ENCODE measurements at regions not wholly inside any gene's neighbourhood (a gene's known extent, or its start where the extent isn't known, plus 50 kb on each side); places are given as distances from the start of the nearest gene placed in this dataset.

DNA sequence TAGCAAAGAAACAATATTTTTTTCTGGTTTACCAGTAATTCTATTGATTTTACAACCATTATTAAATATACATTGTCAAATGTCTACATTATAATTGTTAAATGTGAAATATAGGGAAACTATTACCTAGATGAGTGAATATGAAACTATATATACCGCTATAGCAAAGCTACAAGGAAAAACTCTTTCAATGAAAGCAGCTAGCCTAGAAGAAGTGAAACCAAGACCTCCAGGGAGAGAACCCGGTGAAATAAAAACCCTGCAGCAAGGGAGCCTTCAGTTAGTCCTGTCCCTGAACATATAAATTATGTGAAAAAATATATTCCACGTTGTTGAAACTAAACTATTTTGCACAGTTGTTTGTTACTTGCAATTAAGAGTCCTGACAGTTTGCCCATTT is 913.1 kb downstream of the EFNA5 start:
- Histone ChIP-seq H3K4me3 (no peak overlapping the region), H3K4me1 (replicated peaks) (no peaks in the 10 kb centered on the region), H3K9me3 (no peaks in the 10 kb centered on the region), H3K27ac (no peak overlapping the region), H3K27me3 (replicated peaks; ENCODE audit: insufficient read depth) (no peaks in the 10 kb centered on the region), H3K36me3 (no peaks in the 10 kb centered on the region)
- intact Hi-C loops (cut with DNase I), result no loop called here
- DNase-seq (ENCODE audit: low spot score), result no peak
- TF ChIP-seq, protein P1, sequence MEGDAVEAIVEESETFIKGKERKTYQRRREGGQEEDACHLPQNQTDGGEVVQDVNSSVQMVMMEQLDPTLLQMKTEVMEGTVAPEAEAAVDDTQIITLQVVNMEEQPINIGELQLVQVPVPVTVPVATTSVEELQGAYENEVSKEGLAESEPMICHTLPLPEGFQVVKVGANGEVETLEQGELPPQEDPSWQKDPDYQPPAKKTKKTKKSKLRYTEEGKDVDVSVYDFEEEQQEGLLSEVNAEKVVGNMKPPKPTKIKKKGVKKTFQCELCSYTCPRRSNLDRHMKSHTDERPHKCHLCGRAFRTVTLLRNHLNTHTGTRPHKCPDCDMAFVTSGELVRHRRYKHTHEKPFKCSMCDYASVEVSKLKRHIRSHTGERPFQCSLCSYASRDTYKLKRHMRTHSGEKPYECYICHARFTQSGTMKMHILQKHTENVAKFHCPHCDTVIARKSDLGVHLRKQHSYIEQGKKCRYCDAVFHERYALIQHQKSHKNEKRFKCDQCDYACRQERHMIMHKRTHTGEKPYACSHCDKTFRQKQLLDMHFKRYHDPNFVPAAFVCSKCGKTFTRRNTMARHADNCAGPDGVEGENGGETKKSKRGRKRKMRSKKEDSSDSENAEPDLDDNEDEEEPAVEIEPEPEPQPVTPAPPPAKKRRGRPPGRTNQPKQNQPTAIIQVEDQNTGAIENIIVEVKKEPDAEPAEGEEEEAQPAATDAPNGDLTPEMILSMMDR (IDR thresholded peaks at IDR 0.05), result no peak
- TF ChIP-seq POLR2A (IDR thresholded peaks at IDR 0.05) (no peak), POLR2AphosphoS5 (IDR thresholded peaks at IDR 0.05) (no peak)
- 91% methylated on average over 3 of the region's 3 CpGs for WGBS

DNA sequence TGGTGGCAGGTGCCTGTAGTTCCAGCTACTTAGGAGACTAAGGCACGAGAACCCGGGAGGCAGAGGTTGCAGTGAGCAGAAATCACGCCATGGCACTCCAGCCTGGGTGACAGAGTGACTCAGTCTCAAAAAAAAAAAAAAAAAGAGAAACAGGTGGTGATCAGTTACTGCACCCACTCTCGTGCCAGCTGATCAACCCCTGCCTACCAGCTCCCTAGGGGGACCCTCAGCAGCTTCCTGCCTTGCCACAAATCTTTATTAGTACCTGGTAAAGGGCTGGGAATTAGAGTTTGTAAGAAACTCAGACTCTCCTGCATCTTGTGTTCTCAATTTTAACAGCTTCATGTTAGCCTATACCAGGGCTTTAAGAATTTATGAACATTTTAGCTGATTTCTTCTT is 914.9 kb downstream of the EFNA5 start:
- H3K9me3 ChIP-seq, result no peaks in the 10 kb centered on the region
- no peak for DNase-seq (ENCODE audit: low spot score)
- TF ChIP-seq POLR2AphosphoS5 (IDR thresholded peaks at IDR 0.05) (no peak), POLR2A (IDR thresholded peaks at IDR 0.05) (no peak)
- TF ChIP-seq, protein P1 (IDR thresholded peaks at IDR 0.05), result no peak
- intact Hi-C loops (cut with DNase I), result no loop called here
- H3K36me3 ChIP-seq, result no peaks in the 10 kb centered on the region
- H3K27ac ChIP-seq, result no peak overlapping the region
- H3K4me3 ChIP-seq, result no peak overlapping the region
- H3K4me1 ChIP-seq (replicated peaks), result no peaks in the 10 kb centered on the region
- 87% methylated on average over 3 of the region's 4 CpGs for WGBS
- no peaks in the 10 kb centered on the region for H3K27me3 ChIP-seq (replicated peaks; ENCODE audit: insufficient read depth)

DNA sequence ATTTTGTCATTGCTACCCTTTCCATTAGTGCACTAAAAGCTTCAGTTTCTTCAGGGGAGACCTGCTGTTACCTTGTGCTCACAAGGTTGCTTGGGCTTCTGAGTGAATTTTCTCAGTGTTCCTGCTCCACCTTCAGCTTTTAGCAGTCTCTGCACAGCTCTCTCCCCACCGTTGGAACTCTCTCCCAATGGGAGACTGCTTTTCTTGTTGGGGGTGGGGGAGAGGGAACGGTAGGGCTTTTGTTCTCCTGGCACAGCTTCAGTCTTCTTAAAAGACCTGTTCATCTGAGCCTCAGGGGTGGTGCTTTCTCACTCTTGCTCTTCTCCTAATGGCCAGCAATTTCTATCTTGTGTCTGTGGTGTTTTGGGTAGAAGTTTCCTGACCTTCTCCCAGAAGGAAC is 915.7 kb downstream of the EFNA5 start:
- H3K4me1 ChIP-seq (replicated peaks), result no peaks in the 10 kb centered on the region
- DNase-seq (ENCODE audit: low spot score), result no peak
- no peak overlapping the region for H3K27ac ChIP-seq
- no peak overlapping the region for H3K4me3 ChIP-seq
- 11% methylated on average over 2 of the region's 2 CpGs for WGBS
- H3K9me3 ChIP-seq, result no peaks in the 10 kb centered on the region
- no peaks in the 10 kb centered on the region for H3K27me3 ChIP-seq (replicated peaks; ENCODE audit: insufficient read depth)
- no peaks in the 10 kb centered on the region for H3K36me3 ChIP-seq
- TF ChIP-seq, protein P1 (IDR thresholded peaks at IDR 0.05), result no peak
- TF ChIP-seq POLR2AphosphoS5 (IDR thresholded peaks at IDR 0.05) (no peak), POLR2A (IDR thresholded peaks at IDR 0.05) (no peak)
- intact Hi-C loops (cut with DNase I), result no loop called here

DNA sequence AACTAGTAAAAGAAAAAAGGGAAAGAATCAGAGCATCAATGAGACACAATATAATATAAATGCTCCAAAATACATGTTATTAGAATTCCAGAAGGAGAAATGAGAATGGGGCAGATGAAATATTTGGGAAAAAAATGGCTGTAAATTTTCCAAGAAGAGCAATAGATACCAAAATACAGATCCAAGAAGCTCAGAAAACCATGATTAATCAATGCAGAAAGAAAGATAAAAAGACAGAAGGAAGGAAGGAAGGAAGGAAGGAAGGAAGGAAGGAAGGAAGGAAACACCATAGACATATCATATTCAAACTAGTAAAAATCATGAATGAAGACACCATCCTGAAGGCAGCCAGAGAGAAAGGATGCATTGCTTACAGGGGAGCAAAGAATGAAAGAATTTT is 920.9 kb downstream of the EFNA5 start:
- Histone ChIP-seq H3K4me3 (no peak overlapping the region), H3K27ac (no peak overlapping the region), H3K9me3 (no peaks in the 10 kb centered on the region), H3K4me1 (replicated peaks) (no peaks in the 10 kb centered on the region), H3K27me3 (replicated peaks; ENCODE audit: insufficient read depth) (no peaks in the 10 kb centered on the region), H3K36me3 (no peaks in the 10 kb centered on the region)
- intact Hi-C loops (cut with DNase I), result no loop called here
- TF ChIP-seq, protein P1 (IDR thresholded peaks at IDR 0.05), result no peak
- TF ChIP-seq POLR2A (IDR thresholded peaks at IDR 0.05), result no peak
- no peak for DNase-seq (ENCODE audit: low spot score)

DNA sequence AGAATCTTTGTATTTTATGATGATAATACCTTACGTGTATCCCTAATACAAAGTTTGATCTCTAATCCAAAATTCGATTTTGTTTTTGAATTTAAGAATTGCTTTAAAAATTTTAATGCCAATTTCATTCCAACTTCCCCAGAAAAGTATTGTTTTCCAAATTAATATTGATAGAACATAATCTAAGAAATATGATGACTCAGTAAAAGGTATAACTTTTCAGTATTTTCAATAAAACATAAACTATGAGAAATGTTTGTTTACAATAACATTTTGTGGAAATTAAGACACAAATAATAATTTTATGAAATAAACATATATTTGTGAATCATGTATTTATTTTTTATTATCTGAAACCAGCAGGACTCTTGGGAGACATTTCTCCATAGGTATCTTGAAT is 931.6 kb downstream of the EFNA5 start:
- 96% methylated on average over 2 of the region's 2 CpGs for WGBS
- TF ChIP-seq POLR2A (IDR thresholded peaks at IDR 0.05), result no peak
- TF ChIP-seq, protein P1 (IDR thresholded peaks at IDR 0.05), result no peak
- TF ChIP-seq POLR2AphosphoS5 (IDR thresholded peaks at IDR 0.05), result no peak
- Histone ChIP-seq H3K4me1 (replicated peaks) (no peaks in the 10 kb centered on the region), H3K4me3 (no peak overlapping the region), H3K36me3 (no peaks in the 10 kb centered on the region), H3K9me3 (no peaks in the 10 kb centered on the region), H3K27ac (no peak overlapping the region), H3K27me3 (replicated peaks; ENCODE audit: insufficient read depth) (no peaks in the 10 kb centered on the region)
- intact Hi-C loops (cut with DNase I), result no loop called here
- DNase-seq (ENCODE audit: low spot score), result no peak
